Esophagus (tissue), 2 donors: ENCODE measurements at regions not wholly inside any gene's neighbourhood (a gene's known extent, or its start where the extent isn't known, plus 50 kb on each side); places are given as distances from the start of the nearest gene placed in this dataset.

ENCODE experiments used
- H3K27ac ChIP-seq, 2 donors: one replicate each; pipeline ENCODE4 v1.5.1; 2013; ENCODE audit warnings: low read depth in 2 of 2, mild to moderate bottlenecking in 2 of 2, inconsistent platforms in 1 of 2, low read length in 1 of 2, moderate library complexity in 1 of 2
- H3K27me3 ChIP-seq, 2 donors: one replicate each; pipeline ENCODE4 v1.6.1; 2013; ENCODE audit warnings: low read length in 2 of 2, control low read depth in 1 of 2, mild to moderate bottlenecking in 1 of 2; ENCODE audit not compliant: insufficient read depth in 2 of 2, control insufficient read depth in 1 of 2
- H3K36me3 ChIP-seq, 2 donors: one replicate each; pipeline ENCODE4 v1.6.1; 2013; ENCODE audit warnings: low read length in 1 of 2; ENCODE audit not compliant: control insufficient read depth in 2 of 2, insufficient read depth in 2 of 2
- H3K4me1 ChIP-seq, 2 donors: one replicate each; pipeline ENCODE4 v1.6.1; 2013; ENCODE audit warnings: low read length in 1 of 2; ENCODE audit not compliant: control insufficient read depth in 2 of 2, insufficient read depth in 2 of 2
- H3K4me3 ChIP-seq, 2 donors: one replicate each; pipeline ENCODE4 v1.5.1; 2013; ENCODE audit warnings: low read length in 2 of 2, mild to moderate bottlenecking in 2 of 2, low read depth in 1 of 2, moderate library complexity in 1 of 2
- H3K9me3 ChIP-seq, 2 donors: one replicate each; pipeline ENCODE4 v1.6.1; 2013; ENCODE audit warnings: mild to moderate bottlenecking in 2 of 2, low read depth in 1 of 2, low read length in 1 of 2, moderate library complexity in 1 of 2; ENCODE audit not compliant: control insufficient read depth in 2 of 2, insufficient read depth in 1 of 2
- WGBS, 2 donors: extraction: QIAGEN DNeasy Blood & Tissue Kit; methylation state at CpG; one replicate each; pipeline ENCODE4 v1.1.7; 2013; 5-methylcytosine and 5-hydroxymethylcytosine counted together
- donor health status: healthy with polysubstance abuse.
- donor health status: Bipolar disorder and iron deficiency.

- Histone ChIP-seq H3K4me1 (no peaks in the 10 kb centered on the region), H3K27me3 (no peaks in the 10 kb centered on the region), H3K4me3 (no peak overlapping the region), H3K27ac (no peak overlapping the region), H3K9me3 (no peaks in the 10 kb centered on the region), H3K36me3 (no peaks in the 10 kb centered on the region)
- WGBS, 2 donors, result 38 to 68% methylated on average over 4 of the region's 4 CpGs
Observed at GRCh38 chr20:40156600-40157317, 532.3 kb downstream of the MAFB start.

- Histone ChIP-seq H3K4me1 (no peaks in the 10 kb centered on the region), H3K9me3 (no peaks in the 10 kb centered on the region), H3K4me3 (no peak overlapping the region), H3K36me3 (no peaks in the 10 kb centered on the region), H3K27me3 (no peaks in the 10 kb centered on the region), H3K27ac (no peak overlapping the region)
- 75 to 86% methylated on average over 2 of the region's 2 CpGs for WGBS, 2 donors
Observed at GRCh38 chr20:40154514-40154913, 534.5 kb downstream of the MAFB start.

GRCh38 chr20:40148886-40149285, 540.1 kb downstream of the MAFB start:
- no peaks in the 10 kb centered on the region for H3K9me3 ChIP-seq
- H3K27me3 ChIP-seq, result no peaks in the 10 kb centered on the region
- no peaks in the 10 kb centered on the region for H3K4me1 ChIP-seq
- no peak overlapping the region for H3K27ac ChIP-seq
- 75 to 79% methylated on average over 7 of the region's 7 CpGs for WGBS, 2 donors
- H3K36me3 ChIP-seq, result no peaks in the 10 kb centered on the region
- H3K4me3 ChIP-seq, result no peak overlapping the region

- Histone ChIP-seq H3K36me3 (no peaks in the 10 kb centered on the region), H3K27ac (no peak overlapping the region), H3K4me1 (no peaks in the 10 kb centered on the region), H3K4me3 (no peak overlapping the region), H3K27me3 (no peaks in the 10 kb centered on the region), H3K9me3 (no peaks in the 10 kb centered on the region)
Observed at GRCh38 chr20:40146071-40146470, 543.0 kb downstream of the MAFB start.

GRCh38 chr20:40144581-40144980, 544.5 kb downstream of the MAFB start:
- H3K27me3 ChIP-seq, result no peaks in the 10 kb centered on the region
- no peak overlapping the region for H3K4me3 ChIP-seq
- H3K27ac ChIP-seq, result no peak overlapping the region
- no peaks in the 10 kb centered on the region for H3K36me3 ChIP-seq
- H3K9me3 ChIP-seq, result no peaks in the 10 kb centered on the region
- no peaks in the 10 kb centered on the region for H3K4me1 ChIP-seq
- WGBS, 2 donors, result 65 to 66% methylated on average over 4 of the region's 4 CpGs

GRCh38 chr20:40134176-40134575, 554.9 kb downstream of the MAFB start:
- Histone ChIP-seq H3K27ac (no peak overlapping the region), H3K36me3 (no peaks in the 10 kb centered on the region), H3K27me3 (peaks cover 0 to 5% of the 10 kb centered on the region in 2 donors), H3K4me3 (no peak overlapping the region), H3K4me1 (no peaks in the 10 kb centered on the region), H3K9me3 (no peaks in the 10 kb centered on the region)
- 33 to 55% methylated on average over 1 of the region's 1 CpG for WGBS, 2 donors

GRCh38 chr20:40120827-40121226, 568.2 kb downstream of the MAFB start:
- no peak overlapping the region for H3K27ac ChIP-seq
- H3K4me3 ChIP-seq, result no peak overlapping the region
- no peaks in the 10 kb centered on the region for H3K36me3 ChIP-seq
- H3K4me1 ChIP-seq, result no peaks in the 10 kb centered on the region
- no peaks in the 10 kb centered on the region for H3K9me3 ChIP-seq
- WGBS, 2 donors, result 61 to 63% methylated on average over 2 of the region's 2 CpGs
- peaks cover 0 to 3% of the 10 kb centered on the region in 2 donors for H3K27me3 ChIP-seq

GRCh38 chr20:40111282-40111681, 577.8 kb downstream of the MAFB start:
- H3K4me1 ChIP-seq, result no peaks in the 10 kb centered on the region
- 62 to 64% methylated on average over 5 of the region's 5 CpGs for WGBS, 2 donors
- H3K27ac ChIP-seq, result no peak overlapping the region
- no peak overlapping the region for H3K4me3 ChIP-seq
- no peaks in the 10 kb centered on the region for H3K27me3 ChIP-seq
- H3K36me3 ChIP-seq, result no peaks in the 10 kb centered on the region
- no peaks in the 10 kb centered on the region for H3K9me3 ChIP-seq

- Histone ChIP-seq H3K4me3 (no peak overlapping the region), H3K36me3 (no peaks in the 10 kb centered on the region), H3K27ac (no peak overlapping the region), H3K9me3 (no peaks in the 10 kb centered on the region), H3K27me3 (no peaks in the 10 kb centered on the region), H3K4me1 (no peaks in the 10 kb centered on the region)
- 59 to 62% methylated on average over 4 of the region's 4 CpGs for WGBS, 2 donors
Observed at GRCh38 chr20:40110311-40110831, 578.7 kb downstream of the MAFB start.

GRCh38 chr20:40109136-40109535, 579.9 kb downstream of the MAFB start:
- H3K36me3 ChIP-seq, result no peaks in the 10 kb centered on the region
- no peaks in the 10 kb centered on the region for H3K9me3 ChIP-seq
- 57 to 66% methylated on average over 5 of the region's 5 CpGs for WGBS, 2 donors
- H3K27me3 ChIP-seq, result no peaks in the 10 kb centered on the region
- H3K27ac ChIP-seq, result no peak overlapping the region
- H3K4me1 ChIP-seq, result no peaks in the 10 kb centered on the region
- H3K4me3 ChIP-seq, result no peak overlapping the region
